Brain pericyte (primary cell): ENCODE measurements at regions not wholly inside any gene's neighbourhood (a gene's known extent, or its start where the extent isn't known, plus 50 kb on each side); places are given as distances from the start of the nearest gene placed in this dataset.
"Not testable (repeated sequence)": the region's sequence is repeated elsewhere in the genome, so short reads cannot be mapped to it uniquely, and the experiment has no call there.

Source experiments
- DNase-seq: peaks from one replicate; pipeline ENCODE4 v3.0.0-alpha.2; 2012; ENCODE audit warnings: low read depth, low spot score

GRCh38 chr4:138892483-138893407 lies 122.8 kb upstream of the NOCT start:
- DNase-seq, result no peak

- no peak for DNase-seq
These were observed 124.0 kb upstream of the NOCT start for GRCh38 chr4:138891631-138892031.

- no peak for DNase-seq
These were observed 124.5 kb upstream of the NOCT start for GRCh38 chr4:138890891-138891570.

DNA sequence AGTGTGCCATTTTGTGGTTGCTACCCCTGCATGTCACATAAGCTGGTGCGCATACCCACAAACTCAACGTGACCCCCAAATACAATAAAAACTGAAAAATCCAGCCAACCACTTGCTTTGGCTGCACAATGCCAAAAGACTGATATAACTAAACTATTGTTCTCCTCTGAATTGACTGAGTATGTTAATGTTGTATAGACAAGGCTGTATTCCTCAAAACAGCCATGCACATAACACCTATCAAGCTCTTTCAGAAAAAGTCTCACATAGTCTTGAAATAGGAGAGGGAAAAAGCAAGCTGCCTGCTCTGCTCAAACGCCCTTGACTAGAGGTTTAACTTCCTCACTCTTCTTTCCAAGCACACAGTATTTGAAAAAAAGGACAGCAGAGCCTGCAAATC lies 126.4 kb upstream of the NOCT start:
- DNase-seq, result no peak

DNA sequence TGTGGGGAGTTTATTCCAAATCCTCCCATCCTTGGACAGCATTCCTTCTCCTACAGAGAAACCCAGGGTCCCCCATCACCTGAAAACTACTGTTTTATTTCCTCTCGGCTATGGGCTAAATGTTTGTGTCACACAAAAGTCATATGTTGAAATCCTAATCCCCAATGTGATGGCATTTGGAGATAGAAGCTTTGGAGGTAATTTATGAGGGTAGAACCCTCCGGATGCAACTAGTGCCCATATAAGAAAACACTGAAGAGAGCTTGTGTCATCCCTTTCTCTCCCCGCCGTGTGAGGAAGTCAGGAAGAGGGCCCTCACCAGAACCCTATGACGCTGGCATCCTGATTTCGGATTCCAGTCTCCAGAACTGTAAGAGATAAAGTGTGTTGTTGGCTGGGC lies 127.8 kb upstream of the NOCT start:
- no peak for DNase-seq

DNA sequence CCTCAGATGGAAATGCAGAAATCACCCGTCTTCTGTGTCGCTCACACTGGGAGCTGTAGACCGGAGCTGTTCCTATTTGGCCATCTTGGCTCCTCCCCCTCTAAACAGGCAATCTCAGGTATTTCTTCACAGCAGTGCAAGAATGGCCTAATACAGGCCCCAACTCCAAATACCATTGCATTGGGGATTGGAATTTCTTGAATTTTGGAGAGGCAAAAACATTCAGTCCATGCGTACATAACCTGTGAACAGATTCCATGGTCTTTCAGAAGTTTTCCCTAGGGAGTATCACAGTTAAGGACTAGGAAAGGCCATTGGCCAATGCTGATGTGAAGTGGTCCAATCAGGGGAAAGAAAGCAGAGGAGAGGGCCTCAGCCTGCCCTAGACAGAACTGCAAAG lies 128.2 kb upstream of the NOCT start:
- DNase-seq, result no peak

DNA sequence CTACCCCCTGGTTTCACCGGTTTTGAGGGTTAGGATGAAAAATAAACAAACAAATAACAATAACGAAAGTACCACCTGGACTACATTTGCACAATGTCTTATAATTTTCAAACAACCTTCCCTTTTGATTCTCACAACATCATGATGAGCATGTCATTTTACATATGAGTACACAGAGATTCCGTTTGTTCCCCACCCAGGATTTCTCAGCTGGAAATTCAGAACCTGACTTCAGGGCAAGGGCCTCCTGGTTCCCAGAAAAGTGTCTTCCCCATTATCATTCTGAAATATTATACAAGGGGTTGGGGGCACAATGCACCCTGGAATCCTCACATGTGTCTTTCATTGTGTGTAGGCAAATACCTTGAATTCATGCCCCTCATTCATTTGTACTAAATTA lies 135.8 kb upstream of the NOCT start:
- no peak for DNase-seq

DNA sequence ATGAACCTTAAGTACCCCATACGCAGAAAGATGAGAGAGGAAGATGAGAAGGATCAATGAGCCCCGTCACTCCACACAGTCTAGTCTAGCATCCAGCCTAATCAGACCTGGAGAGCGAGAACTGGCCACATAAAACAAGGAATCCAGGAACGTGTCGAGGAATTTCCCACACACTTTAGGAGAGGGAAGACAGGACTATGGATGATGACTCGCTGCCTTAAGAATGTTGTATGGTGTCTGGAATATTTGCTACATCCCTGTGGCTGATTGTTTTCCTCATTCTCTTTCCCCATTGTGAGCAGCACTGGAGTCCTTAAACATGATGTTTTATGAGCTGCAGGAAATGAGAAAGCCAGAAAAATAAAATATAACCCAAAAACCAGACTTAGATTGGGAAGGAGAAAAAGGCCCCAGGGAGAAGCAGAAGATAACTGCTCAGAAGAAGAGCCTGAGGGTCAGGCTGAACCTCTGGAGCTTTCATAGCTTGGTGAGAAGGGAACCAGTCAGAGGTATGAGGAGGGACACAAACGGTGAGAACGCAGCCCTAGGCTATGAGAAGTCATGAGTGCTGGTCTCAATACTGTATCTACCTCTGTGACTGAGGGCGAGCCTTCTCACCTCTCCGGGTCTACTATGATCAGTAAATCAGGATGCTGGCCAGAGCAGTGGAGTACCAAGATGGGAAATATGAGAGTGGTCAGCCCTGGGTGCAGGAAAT lies 139.5 kb upstream of the NOCT start:
- DNase-seq, result no peak

GRCh38 chr4:138871555-138871875 lies 144.1 kb upstream of the NOCT start:
- no peak for DNase-seq

DNA sequence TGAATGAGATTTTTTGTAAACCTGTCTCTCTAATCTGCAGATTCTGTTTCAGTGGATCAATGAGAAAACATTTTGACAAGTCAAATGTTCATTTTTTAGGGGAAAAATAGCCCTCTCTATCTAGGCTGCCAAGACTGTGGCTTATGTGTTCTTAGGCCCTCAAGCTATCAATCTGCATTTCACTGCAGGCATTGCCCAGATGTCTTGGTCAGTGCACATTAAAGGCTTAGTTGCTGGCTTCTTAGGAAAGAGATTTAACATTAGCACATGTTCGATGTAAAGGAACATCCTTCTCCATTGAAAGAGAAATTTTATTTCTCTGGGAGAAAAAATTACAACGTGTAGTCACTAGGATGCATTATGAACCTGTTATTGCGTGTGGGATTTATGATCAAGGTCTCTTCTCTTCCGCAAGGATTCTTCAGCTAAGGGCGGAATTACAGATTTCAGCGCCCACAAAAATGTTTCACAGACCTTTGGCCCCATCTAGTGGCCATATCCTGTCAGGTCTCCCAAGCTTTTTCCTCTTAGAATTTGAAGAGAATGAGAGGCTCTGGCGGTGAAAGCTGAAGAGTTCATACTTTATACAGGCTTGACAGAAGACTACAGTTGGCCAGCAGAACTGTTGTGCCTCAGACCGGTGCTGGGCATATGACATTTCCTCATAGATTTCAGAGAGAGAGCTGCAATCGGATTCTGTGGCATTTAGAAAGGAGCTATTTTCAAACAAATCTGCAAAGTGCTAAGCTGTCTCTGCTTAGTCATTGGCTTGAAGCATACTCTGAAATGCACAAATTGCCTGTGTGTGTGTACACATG lies 144.6 kb upstream of the NOCT start:
- DNase-seq, result peak; percentile 39

GRCh38 chr4:138869631-138870030 lies 145.9 kb upstream of the NOCT start:
- no peak for DNase-seq

GRCh38 chr4:138869165-138869564 lies 146.4 kb upstream of the NOCT start:
- DNase-seq, result no peak

DNA sequence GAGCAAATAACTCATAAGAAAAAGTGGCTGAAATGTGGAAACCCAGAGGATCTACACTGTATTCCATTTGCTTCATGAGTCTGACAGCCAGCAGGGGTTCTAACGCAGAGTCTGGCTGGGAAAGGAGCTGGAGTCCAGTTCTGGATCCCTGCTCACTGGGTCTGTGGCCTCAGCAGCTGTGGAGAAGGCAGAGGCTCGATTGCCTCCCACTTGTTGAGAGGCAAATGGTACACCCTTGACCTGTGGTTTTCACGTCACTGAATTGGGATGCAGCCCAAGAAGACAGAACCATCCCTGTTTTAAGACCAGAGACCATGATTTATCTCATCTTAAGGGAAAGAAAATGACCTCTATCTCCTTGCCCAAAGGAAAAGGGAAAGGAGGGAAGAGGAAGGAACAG lies 147.0 kb upstream of the NOCT start:
- peak; percentile 29 for DNase-seq

DNA sequence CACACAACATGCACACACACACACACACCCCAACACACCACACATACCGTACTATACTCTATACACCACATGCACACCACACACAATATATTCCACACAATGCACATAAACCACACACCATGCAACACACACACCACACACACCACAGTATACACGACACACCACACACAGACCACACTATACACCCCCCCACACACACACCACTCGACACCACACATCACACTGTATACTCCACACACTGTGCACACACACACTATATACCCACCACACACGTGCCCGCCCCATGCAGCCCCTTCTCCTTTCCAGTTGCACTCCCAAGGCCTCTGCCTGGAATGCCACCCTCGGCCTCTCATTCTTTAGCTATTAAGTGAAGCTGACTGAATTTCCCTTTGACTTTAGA lies 148.2 kb upstream of the NOCT start:
- DNase-seq, result no peak

DNA sequence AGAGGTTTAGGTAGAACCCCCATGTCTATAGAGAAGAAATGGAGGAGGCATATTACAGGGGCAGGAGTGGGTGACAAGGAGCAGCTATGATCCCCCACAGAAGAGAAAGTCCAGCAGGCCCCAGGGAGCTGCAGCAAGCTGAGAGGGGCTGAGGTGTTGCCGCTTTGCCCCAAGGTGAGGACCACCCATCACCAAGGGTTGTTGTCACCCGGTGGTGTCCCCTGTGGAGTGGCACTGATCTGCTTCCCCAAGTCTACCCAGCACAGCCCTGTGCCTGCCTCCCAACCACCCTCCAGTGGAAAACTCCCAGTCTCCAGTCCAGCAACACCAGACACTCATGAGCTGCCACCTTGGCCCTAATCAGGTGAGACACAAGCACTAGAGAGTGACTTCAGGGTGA lies 149.3 kb upstream of the NOCT start:
- DNase-seq, result no peak

- DNase-seq, result no peak
These were observed 149.8 kb upstream of the NOCT start for GRCh38 chr4:138865765-138866164.

DNA sequence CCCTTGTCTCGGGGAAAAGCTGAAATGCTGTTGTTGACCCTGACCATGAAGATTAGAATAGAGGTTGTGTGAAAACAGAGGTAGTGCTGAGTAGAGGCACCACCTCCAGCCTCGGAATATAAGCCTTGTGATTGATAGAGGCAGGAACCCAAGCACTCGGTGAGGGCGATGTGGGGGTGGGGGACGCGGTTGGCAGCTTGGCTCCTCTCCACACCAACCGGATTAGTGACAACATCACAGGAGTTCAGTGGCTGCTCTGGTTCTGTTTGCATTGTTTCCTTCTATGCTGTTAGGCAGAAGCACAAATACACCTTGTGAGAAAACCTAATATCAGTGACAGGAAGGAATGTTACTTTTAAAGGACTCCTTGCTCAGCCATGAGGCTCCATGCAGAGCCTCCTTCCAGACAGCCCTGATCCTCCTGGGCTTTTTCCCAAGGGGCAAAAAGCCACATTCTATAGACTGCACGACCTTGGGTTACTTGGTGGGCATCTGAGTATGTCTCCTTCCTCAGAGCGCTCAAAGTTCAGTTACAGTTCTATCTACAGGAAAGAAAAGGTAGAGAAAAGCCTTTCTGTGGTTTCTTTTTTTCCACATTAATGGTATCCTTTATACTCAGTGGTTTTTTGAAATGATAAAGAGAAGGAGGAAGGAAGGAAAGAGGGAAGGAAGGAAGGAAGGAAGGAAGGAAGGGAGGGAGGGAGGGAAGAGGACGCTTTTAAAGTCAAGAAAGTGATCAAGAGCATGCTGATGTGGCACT lies 150.4 kb upstream of the NOCT start:
- DNase-seq, result no peak

- DNase-seq, result no peak
These were observed 152.4 kb upstream of the NOCT start for GRCh38 chr4:138863160-138863559.

DNA sequence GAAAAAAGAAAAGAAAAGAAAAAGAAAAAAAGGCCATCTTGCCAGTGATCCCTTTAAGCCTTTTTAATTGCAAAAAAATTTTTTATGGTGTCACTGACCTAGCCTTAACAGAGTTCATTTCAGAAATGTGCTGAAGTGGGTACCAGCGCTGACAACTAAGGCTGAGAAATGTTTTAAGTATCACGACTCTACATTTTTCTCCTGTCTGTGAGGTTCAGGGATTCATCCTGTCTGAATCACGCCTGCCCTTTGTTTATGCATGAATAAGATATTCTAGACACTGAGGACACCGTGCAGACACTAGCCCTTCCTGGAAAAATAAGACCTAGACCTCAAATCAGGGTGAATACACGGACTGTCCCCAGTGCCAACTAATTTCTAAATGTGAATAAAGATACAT lies 154.4 kb upstream of the NOCT start:
- no peak for DNase-seq

- not testable (repeated sequence) for DNase-seq
These were observed 155.2 kb upstream of the NOCT start for GRCh38 chr4:138860357-138860756.

- DNase-seq, result no peak
These were observed 156.3 kb upstream of the NOCT start for GRCh38 chr4:138859254-138859653.
